Central memory CD8-positive, alpha-beta T cell (primary cell): ENCODE measurements at regions not wholly inside any gene's neighbourhood (a gene's known extent, or its start where the extent isn't known, plus 50 kb on each side); places are given as distances from the start of the nearest gene placed in this dataset.

Source experiments
- ATAC-seq: fragments of 150-1000 bp; cut with Tn5 transposase; replicated peaks from 2 replicates; pipeline ENCODE4 v1.10.0; 2022; ENCODE audit warnings: mild to moderate bottlenecking, moderate FRiP score, moderate number of reproducible peaks; ENCODE audit not compliant: poor library complexity, severe bottlenecking; ENCODE audit errors: extremely low read depth
- DNase-seq, 2 donors: peaks; one replicate each; pipeline ENCODE4 v3.0.0; 2021; ENCODE audit warnings: low spot score in 2 of 2
- H3K27ac Mint-ChIP-seq: one replicate; pipeline ENCODE4 v1.8.0; 2022; ENCODE audit warnings: low read depth, mild to moderate bottlenecking, moderate library complexity, mixed read lengths
- H3K27me3 Mint-ChIP-seq: one replicate; pipeline ENCODE4 v1.8.0; 2022; ENCODE audit warnings: mixed read lengths
- H3K36me3 Mint-ChIP-seq: one replicate; pipeline ENCODE4 v1.8.0; 2022; ENCODE audit warnings: mild to moderate bottlenecking, moderate library complexity, mixed read lengths; ENCODE audit not compliant: insufficient read depth
- H3K4me1 Mint-ChIP-seq: one replicate; pipeline ENCODE4 v1.8.0; 2022; ENCODE audit warnings: mixed read lengths
- H3K4me3 Mint-ChIP-seq: one replicate; pipeline ENCODE4 v1.8.0; 2022; ENCODE audit warnings: mild to moderate bottlenecking, moderate library complexity, mixed read lengths
- H3K9me3 Mint-ChIP-seq: one replicate; pipeline ENCODE4 v1.8.0; 2022; ENCODE audit warnings: mixed read lengths

GRCh38 chr20:22268675-22269074, 315.7 kb downstream of the FOXA2 start:
- Mint-ChIP-seq H3K4me3 (no peak overlapping the region), H3K36me3 (no peaks in the 10 kb centered on the region), H3K9me3 (peaks cover 35% of the 10 kb centered on the region), H3K27ac (no peak overlapping the region), H3K27me3 (no peaks in the 10 kb centered on the region), H3K4me1 (no peaks in the 10 kb centered on the region)
- no peak for DNase-seq
- no peak for ATAC-seq

DNA sequence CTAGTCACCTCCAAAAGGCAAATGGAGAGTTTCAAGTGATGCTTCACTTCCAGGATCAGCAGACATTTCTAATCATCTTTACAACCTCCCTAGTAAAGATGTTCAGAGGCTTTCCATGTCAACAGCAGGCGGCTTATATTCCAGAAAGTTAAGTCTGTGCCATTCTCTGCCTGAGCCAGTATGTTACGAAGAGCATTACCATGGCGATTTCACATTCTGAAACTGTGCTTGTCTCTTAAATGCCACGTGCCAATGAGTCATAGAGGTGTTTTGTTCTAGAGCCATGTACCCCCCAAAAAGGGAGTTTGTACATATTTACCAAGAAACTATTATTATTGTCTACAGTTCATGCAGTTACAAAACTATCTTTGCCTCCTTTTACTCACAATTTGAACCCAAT, 319.5 kb downstream of the FOXA2 start:
- Mint-ChIP-seq H3K27ac (no peak overlapping the region), H3K27me3 (no peaks in the 10 kb centered on the region), H3K9me3 (peaks cover 36% of the 10 kb centered on the region), H3K36me3 (no peaks in the 10 kb centered on the region), H3K4me1 (no peaks in the 10 kb centered on the region), H3K4me3 (no peak overlapping the region)
- no peak for DNase-seq
- no peak for ATAC-seq

DNA sequence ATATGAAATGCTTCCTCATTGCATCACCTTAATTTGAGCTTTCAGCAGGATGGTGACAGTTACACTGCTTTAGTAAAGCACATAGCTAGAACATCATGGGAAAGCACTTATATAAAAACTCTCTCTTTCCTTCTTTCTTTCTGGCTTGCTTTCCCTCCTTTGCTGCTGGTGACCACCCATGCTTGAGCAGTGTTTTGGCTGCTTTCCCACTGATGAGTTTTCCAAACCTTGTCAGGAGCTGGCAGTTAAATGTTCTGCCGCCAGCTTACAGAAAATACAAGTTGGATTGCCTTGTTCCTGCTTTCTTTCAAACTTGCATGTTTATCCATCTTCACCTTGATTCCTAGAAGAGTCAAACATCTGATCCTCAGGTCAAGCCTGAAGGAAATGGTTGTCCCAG, 323.9 kb downstream of the FOXA2 start:
- H3K4me3 Mint-ChIP-seq = no peak overlapping the region
- no peak for ATAC-seq

GRCh38 chr20:22257912-22258311, 326.5 kb downstream of the FOXA2 start:
- ATAC-seq (no peak), DNase-seq (no peak)
- no peaks in the 10 kb centered on the region for H3K27me3 Mint-ChIP-seq
- no peaks in the 10 kb centered on the region for H3K4me1 Mint-ChIP-seq
- H3K9me3 Mint-ChIP-seq = peaks cover 22% of the 10 kb centered on the region
- no peak overlapping the region for H3K4me3 Mint-ChIP-seq
- H3K27ac Mint-ChIP-seq = no peak overlapping the region
- peaks cover 2% of the 10 kb centered on the region for H3K36me3 Mint-ChIP-seq

More for the DNA sequence above, 323.9 kb downstream of the FOXA2 start:
- peaks cover 25% of the 10 kb centered on the region for H3K9me3 Mint-ChIP-seq
- peaks cover 2% of the 10 kb centered on the region for H3K36me3 Mint-ChIP-seq
- no peaks in the 10 kb centered on the region for H3K4me1 Mint-ChIP-seq
- H3K27me3 Mint-ChIP-seq = no peaks in the 10 kb centered on the region
- DNase-seq = no peak
- H3K27ac Mint-ChIP-seq = no peak overlapping the region

DNA sequence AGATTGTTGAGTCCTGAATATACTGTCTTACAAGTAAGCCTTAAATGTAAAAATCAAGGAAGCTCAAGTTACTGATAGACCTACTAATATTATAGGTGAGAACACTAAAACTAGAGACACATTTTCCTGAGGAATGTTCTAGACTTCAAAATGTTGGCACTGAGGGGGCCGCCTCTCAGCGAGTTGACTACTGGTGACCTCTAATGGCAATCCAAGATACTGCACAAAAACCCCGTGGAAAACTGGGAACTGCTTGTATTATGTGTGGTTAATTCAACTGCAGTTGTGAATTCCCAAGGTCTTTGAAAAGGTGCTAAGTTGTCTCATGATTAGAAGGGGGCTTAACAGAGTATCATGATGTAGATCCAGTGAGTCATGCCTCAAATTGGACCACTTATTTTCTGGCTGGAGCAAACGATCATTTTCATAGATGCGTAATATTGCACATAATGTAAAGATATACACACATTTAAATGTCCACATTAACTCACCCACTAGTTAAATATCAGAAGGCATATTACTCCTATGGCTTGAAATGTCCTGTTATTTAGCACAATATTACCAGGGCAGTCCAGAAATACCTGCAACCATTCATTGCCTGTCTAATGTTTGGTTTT, 336.2 kb downstream of the FOXA2 start:
- no peaks in the 10 kb centered on the region for H3K4me1 Mint-ChIP-seq
- DNase-seq (no peak), ATAC-seq (no peak)
- no peaks in the 10 kb centered on the region for H3K27me3 Mint-ChIP-seq
- H3K36me3 Mint-ChIP-seq = no peaks in the 10 kb centered on the region
- H3K9me3 Mint-ChIP-seq = peaks cover 25% of the 10 kb centered on the region
- H3K27ac Mint-ChIP-seq = no peak overlapping the region
- no peak overlapping the region for H3K4me3 Mint-ChIP-seq

DNA sequence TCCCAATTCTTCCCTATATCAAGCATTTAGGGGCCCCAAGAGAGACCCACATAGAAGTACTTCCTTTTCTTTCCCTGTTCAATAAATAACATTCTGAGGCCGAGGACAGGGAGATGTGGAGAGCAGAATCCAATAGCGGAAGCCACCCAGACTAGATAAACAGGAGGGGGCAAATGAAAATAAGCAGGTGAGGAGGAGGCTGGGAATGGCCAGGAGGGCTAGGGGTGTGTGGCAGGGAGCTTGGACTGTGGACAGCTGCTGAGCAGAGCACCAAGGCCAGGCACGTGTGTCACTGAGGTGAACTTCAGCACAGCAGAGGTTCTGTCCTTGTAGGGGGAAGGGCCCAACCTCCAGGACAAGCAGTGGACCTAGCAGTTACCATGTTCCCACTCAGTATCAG, 339.2 kb downstream of the FOXA2 start:
- Mint-ChIP-seq H3K36me3 (no peaks in the 10 kb centered on the region), H3K4me1 (no peaks in the 10 kb centered on the region), H3K27ac (no peak overlapping the region), H3K27me3 (no peaks in the 10 kb centered on the region), H3K4me3 (no peak overlapping the region), H3K9me3 (peaks cover 21% of the 10 kb centered on the region)
- ATAC-seq (no peak), DNase-seq (no peak)

GRCh38 chr20:22243067-22243466, 341.3 kb downstream of the FOXA2 start:
- no peak overlapping the region for H3K4me3 Mint-ChIP-seq
- H3K27ac Mint-ChIP-seq = no peak overlapping the region
- no peaks in the 10 kb centered on the region for H3K4me1 Mint-ChIP-seq
- peaks cover 36% of the 10 kb centered on the region for H3K9me3 Mint-ChIP-seq
- no peaks in the 10 kb centered on the region for H3K27me3 Mint-ChIP-seq
- DNase-seq = no peak
- H3K36me3 Mint-ChIP-seq = no peaks in the 10 kb centered on the region
- ATAC-seq = no peak

DNA sequence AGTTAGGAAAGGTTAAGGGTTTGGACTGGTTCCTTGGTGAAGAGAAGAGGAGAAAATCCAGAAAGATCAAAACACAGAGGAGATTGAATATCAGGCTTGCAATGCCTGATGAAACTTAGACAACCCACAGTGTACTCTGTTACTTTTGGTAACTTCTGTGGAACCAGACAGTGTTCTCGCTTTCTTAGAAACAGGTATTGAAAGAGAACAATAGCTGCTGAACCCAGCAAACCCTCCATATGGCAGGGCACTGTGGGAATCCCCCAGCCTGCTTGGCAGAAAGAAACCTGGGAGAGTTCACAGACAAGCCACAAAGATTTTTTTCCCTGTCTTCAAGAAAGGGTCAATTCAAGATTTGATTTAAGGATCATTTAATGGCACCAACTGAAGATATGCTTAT, 342.8 kb downstream of the FOXA2 start:
- H3K9me3 Mint-ChIP-seq = peaks cover 43% of the 10 kb centered on the region
- H3K27me3 Mint-ChIP-seq = no peaks in the 10 kb centered on the region
- no peak overlapping the region for H3K4me3 Mint-ChIP-seq
- ATAC-seq = no peak
- no peak for DNase-seq
- no peaks in the 10 kb centered on the region for H3K36me3 Mint-ChIP-seq
- no peaks in the 10 kb centered on the region for H3K4me1 Mint-ChIP-seq
- H3K27ac Mint-ChIP-seq = no peak overlapping the region

- H3K27me3 Mint-ChIP-seq = no peaks in the 10 kb centered on the region
- ATAC-seq (no peak), DNase-seq (no peak)
- H3K9me3 Mint-ChIP-seq = peaks cover 7% of the 10 kb centered on the region
- no peaks in the 10 kb centered on the region for H3K4me1 Mint-ChIP-seq
- H3K27ac Mint-ChIP-seq = no peak overlapping the region
- H3K36me3 Mint-ChIP-seq = no peaks in the 10 kb centered on the region
- H3K4me3 Mint-ChIP-seq = no peak overlapping the region
These were observed 351.4 kb downstream of the FOXA2 start for GRCh38 chr20:22232923-22233322.

DNA sequence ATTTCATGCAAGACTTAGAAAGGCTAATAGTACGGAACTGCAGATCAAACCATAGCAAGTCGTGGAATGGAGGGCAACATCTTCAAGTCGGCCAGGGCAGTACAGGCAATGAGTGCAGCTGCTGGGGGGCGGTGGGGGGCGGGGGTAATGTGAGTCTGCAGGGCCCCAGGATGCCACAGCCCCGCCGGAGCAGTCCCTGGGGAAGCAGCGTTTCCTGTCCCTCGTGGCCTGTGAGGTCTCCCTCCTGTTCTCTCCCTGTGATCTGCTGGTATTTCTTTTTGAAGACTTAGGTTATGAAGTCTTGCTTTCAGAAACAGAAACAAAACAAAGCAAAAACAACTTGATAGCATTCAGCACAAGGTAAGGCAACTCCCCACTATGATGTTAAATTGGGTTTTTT, 351.9 kb downstream of the FOXA2 start:
- H3K27ac Mint-ChIP-seq = no peak overlapping the region
- peaks cover 3% of the 10 kb centered on the region for H3K9me3 Mint-ChIP-seq
- no peaks in the 10 kb centered on the region for H3K36me3 Mint-ChIP-seq
- no peaks in the 10 kb centered on the region for H3K4me1 Mint-ChIP-seq
- no peaks in the 10 kb centered on the region for H3K27me3 Mint-ChIP-seq
- ATAC-seq (no peak), DNase-seq (no peak)
- no peak overlapping the region for H3K4me3 Mint-ChIP-seq

DNA sequence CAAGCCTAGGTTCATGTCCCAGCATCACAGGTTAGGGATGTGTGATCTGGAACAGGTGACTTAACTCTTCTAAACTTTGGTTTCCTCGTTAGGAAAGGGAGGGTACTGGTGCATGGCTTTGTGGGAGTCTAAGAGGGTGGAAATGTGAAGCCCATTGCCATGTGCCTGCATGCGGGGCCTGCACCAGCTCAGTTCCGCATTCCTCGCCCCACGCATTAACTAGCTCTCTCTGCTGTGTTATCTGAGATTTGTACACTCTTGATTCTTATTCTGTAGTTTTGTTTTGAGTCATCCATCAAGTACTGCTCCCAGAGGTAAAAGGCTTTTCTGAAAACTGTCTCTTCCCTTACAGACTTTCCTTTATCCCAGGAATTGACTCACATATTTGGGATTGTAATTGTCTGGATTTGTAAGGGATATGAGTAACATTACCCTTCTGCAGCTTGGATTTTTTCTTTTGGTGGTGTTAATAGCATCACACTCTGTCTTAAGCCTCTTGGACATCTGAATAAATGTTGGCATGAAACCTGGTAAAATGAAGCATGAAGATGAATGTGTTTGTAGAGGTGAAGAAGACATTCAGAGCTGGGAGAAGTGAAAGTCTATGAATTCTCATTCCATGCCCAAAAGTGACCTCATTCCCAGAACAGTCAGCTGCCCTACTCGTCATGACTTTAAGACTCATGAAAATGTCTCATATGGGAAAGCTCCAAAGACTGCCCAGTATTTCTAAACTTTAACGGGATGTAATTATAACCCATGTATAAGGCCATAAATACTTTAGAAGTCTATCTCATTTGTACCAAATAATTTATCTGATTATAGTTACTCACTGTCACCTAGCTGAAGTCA, 357.3 kb downstream of the FOXA2 start:
- Mint-ChIP-seq H3K9me3 (peaks cover 16% of the 10 kb centered on the region), H3K27ac (no peak overlapping the region), H3K4me3 (no peak overlapping the region), H3K4me1 (no peaks in the 10 kb centered on the region), H3K27me3 (no peaks in the 10 kb centered on the region), H3K36me3 (no peaks in the 10 kb centered on the region)
- ATAC-seq = no peak
- DNase-seq = no peak

DNA sequence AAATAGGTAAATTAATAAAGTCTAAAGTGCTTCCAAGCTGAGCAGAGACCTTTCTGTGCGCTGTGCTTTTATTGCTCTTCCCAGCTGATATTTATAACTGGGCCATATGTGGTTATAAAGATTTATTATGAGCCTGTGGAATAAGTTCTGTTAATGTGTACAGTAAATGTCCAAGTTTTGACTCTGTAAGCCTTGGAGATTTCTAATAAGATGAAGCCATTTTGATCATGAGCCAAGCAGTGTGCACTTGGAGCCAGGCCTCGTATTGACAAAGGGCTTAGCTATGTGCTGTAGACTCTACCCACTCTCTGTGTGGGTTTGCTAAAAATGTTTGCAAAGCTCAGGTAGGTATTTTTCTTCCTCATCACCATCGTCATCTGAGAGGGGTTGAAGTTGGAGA, 361.1 kb downstream of the FOXA2 start:
- H3K9me3 Mint-ChIP-seq = peaks cover 16% of the 10 kb centered on the region
- no peak overlapping the region for H3K27ac Mint-ChIP-seq
- no peaks in the 10 kb centered on the region for H3K36me3 Mint-ChIP-seq
- no peak overlapping the region for H3K4me3 Mint-ChIP-seq
- ATAC-seq (no peak), DNase-seq (no peak)
- H3K27me3 Mint-ChIP-seq = no peaks in the 10 kb centered on the region
- no peaks in the 10 kb centered on the region for H3K4me1 Mint-ChIP-seq

DNA sequence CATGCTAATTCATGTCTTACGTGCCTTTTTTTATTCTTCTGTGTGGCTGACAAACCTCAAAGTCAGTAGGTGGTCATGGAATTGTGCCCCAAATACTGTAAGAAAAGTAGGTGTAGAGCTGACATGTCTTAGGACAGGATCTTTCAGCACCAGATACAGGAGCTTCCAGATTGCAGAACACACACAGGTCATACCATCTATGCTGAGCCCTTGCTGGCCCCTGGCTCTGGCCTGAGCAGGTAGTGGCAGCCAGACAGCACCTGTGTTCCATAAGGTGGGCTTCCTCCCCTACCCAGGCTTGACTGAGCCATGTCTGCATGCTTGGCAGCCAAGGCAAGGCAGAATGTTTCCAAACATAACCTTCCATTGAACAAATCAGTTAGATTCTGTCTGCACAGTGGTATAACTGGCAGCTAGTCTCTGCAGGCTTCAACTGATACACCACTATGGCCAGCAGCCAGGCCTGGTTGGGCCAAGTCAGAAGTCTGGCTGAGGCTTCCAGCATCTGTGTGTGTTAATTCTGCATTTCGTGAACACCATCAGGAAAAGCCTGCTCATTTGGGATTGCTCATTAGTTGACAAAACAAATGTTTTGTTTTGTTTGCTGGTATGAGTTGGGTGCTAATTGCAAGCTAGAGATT, 366.5 kb downstream of the FOXA2 start:
- no peaks in the 10 kb centered on the region for H3K27me3 Mint-ChIP-seq
- no peak overlapping the region for H3K27ac Mint-ChIP-seq
- peaks cover 6% of the 10 kb centered on the region for H3K9me3 Mint-ChIP-seq
- DNase-seq = no peak
- no peak overlapping the region for H3K4me3 Mint-ChIP-seq
- no peaks in the 10 kb centered on the region for H3K36me3 Mint-ChIP-seq
- H3K4me1 Mint-ChIP-seq = no peaks in the 10 kb centered on the region
- ATAC-seq = no peak
